Fibroblast of peridontal ligament (primary cell): ENCODE measurements at regions not wholly inside any gene's neighbourhood (a gene's known extent, or its start where the extent isn't known, plus 50 kb on each side); places are given as distances from the start of the nearest gene placed in this dataset.
A peak's percentile ranks its signal among the peaks of the same experiment; 100 is the strongest.

Experiments
- DNase-seq: peaks from one replicate; pipeline ENCODE4 v3.0.0-alpha.2; 2010; ENCODE audit errors: extremely low read depth

- DNase-seq, result no peak
Observed at GRCh38 chr16:66144641-66145040, 221.8 kb upstream of the CDH5 start.

DNA sequence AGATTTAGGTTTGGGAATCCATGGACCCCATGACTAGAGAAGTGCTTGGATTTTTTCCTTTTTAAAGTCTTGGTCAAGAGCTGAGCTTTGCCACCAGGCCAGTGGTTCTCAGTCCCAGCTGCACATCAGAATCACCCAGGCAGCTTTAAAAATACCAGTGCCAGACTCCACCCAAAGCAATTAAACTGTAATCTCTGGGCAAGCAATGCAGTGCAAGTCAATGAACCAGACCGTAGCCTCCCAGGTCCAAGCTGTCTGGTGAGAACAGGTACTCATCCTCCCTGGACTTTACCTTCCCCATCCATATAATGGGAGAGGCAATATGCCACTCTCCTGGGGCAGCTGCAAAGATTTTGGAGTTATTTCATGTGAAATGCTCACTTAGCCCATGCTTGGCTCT, 223.1 kb upstream of the CDH5 start:
- DNase-seq, result no peak

DNA sequence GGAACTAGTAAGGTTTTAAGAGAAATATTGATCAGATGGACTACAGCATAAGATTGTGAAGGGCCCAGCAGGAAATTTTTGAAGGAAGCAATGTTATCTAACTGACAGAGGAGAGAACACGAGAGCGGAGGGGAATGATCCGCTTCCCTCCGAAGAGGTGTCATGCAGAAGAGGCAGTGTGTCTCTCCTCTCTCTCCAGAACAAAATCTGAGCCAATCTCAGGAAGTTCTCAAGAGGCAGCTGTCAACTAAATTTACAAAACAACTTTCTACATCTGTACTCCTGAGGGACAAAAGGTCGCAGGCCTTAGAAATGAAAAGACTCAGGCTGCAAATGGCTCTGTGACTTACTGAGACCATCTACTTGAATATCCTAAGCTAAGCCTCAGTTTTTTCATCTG, 224.6 kb upstream of the CDH5 start:
- DNase-seq, result no peak

DNA sequence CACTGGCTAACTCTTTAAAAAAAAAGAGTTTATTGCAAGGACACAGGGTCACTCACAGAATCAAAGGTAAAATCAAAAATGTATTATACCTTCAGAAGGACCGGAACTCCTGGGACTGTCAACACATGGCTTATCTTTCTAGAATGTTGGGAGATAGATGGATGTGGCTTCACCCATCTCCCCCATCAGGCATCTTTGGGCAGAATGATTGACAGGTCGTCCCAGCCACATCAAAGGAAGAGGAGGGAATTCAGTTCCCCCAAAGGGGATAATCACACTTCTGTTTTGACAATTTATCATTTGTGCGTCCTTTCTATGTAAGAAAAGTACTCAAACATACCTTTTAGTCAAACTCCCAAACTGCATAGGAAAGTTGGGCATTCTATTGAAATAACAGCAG, 228.6 kb upstream of the CDH5 start:
- DNase-seq, result no peak

GRCh38 chr16:66136841-66137240, 229.7 kb upstream of the CDH5 start:
- no peak for DNase-seq

- DNase-seq, result no peak
Observed at GRCh38 chr16:66135838-66136237, 230.7 kb upstream of the CDH5 start.

DNA sequence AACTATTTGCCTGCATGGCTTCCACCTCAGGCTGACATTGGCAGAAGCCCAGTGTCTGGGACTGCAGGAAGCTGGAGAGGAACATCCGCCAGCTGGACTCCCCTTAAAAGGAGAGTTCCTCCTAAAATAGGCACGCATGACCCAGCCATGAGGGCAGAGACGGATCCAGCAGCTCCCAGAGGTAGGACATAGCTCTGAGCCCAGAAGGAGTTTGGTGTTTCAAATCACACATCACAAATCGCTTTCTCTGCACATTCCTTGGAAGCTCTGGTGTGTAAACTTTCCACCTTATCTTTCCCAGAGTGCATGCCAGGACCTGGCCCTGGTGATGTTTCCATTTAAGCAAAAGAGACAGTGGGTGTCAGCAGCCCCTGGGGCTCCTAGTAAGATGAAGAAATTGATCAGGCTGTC, 231.1 kb upstream of the CDH5 start:
- peak; percentile 14 for DNase-seq

DNA sequence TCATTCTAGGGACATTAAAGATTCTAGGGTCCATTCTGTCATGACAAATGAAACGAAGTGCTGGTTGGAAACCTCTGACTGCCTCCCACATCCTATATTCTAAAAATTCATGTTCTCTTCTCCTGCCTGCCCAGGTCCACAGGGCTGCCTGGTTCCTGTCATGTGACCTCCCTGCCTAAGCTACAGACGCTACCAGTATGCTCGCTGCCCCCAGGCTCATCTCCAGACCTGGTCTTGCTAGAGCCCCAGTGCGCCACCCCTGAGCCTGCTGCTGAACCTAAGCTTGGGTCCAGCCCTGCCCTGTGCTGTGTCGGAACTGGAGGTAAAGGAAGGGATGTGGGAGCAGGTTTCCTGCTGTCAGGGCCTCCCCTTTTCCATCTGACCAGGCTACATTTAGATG, 231.6 kb upstream of the CDH5 start:
- DNase-seq, result no peak

DNA sequence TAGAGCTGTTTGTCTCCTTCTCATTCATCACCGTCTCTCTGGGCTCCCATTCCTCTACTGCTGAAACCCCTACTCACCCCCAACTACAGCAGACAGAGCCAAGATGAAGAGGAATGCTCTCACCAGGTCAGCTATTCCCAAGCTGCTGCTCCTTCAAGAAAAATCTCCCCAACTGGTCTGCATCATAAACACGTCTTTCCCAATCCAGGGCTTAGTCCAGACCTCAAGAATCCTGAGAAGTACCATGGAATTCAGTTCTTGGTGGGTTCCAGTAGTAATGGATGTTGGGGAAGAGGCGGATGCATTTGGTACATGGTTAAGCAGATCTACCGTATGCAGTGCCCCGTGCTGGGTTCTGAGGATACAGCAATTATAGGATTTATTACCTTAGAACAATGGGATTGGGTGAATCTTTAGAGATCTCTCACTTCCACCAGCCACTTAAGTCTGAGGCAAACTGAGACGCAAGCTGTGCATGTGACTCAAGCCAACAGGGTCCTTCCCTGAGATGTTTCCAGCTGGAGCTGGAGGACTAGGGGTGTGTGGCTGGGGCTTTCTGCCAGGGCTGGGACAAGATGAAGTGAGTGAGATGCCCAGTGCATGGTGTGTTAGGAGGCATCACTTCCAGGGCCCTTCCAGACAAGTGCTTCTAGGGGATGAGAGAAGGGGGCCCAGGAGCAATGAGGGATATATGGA, 232.7 kb upstream of the CDH5 start:
- DNase-seq, result peak; percentile 69

DNA sequence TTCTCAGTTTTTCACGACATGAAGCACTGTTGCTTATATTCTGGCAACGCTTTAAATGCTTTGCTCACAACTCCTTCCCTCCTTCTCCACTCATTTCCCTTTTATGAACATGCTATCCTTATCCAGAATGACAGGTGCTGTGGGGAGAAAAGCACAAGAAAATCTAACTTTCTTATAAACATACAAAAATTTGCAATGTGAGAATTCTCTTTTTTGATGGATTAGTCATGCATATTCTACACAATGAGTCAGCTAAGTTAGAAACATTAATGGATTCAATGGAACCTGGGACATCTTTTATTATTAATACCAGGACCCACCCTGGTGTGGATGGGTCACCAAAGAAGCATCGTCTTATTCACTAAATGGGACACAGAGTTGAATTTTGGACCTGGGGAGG, 234.6 kb upstream of the CDH5 start:
- DNase-seq, result peak; percentile 42

GRCh38 chr16:66131156-66131807, 235.2 kb upstream of the CDH5 start:
- DNase-seq, result peak; percentile 30

DNA sequence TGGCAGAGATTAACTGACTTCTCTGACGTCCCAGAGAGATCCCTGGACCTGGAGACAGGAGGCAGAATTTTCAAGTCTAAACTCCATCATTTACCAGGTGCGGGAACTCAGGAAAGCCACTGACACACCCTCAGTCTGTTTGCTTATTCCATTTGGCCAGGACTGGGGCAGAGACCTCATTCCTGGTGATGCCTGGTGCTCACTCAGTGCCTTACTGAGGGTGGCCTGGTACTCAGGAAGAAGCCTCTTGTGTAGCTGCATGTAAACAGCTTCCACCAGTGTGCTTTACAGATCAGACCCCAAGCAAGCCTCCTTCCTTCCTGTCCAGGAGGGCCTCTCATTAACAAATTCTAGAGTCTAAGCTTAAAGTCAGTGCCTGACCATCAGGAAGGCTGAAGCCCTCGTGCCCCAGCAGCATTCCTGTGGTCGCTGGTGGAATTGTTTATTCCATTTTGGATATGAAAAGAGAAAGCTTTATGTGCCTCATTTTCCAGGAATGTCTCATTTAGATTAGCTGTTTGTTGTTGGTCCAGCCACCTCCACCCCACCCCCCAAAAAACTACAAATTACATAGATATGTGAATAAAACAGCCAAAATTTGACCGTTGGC, 236.1 kb upstream of the CDH5 start:
- peak; percentile 90 for DNase-seq

DNA sequence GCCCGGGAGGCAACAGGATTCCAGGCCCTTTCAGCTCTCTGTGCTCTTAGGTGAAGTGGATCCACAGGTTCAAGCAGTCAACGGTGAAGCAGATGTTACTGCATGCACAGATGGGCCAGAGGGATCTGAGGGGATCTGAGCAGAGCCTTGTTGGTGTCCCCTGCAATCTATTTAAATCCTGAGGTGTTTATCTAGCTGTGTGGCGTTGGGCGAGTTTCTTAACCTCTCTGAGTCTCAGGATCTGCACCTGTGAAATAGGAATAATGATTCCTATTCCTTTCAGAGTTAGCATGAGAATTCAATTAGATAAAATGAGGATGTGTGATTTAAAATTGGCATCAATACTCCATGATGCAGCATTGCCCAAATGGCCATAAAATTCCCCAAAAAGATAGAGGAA, 237.3 kb upstream of the CDH5 start:
- DNase-seq, result no peak

GRCh38 chr16:66128371-66128770, 238.1 kb upstream of the CDH5 start:
- no peak for DNase-seq

DNA sequence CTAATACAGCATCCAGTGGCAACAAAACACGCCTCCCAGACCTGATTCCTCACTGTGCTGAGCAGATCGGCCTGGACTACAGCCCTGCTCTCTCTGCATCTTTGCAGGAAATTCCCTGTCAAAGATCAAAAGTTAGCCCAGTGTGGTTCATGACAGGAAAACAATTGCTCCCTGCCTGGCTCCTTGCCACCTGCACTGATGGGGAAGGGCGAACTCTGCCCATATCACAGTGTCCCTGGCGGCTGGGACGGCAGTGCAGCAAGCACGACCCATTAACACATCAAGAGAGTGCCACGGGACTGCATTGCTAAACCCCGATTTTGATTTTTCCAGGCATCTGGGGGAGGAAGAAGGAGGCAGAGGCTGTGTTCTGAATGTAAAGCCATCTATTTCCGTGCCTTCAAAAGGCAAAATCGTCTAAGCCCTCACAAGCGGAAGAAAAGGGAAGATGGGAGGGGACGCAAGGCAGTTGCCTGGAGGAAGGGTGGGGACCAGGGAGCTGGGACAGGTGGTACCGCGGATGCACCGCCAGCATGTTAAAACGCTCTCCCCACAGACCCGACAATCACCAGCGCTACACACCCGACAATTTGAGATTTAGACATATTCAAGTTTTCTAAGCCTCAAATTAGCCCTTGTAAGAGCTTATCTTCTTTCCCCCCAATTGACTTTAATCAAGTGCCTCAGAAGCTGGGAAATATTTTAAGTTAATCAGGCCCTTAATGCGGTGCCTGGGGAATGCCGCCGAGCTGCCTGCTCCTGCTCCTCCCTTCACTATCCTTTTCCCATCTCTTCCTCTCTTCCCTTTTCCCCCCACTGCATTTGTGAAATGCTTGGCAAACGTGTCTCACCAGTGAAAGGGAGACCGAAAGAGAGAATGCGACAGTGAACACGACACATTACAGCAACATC, 238.8 kb upstream of the CDH5 start:
- DNase-seq, result no peak

GRCh38 chr16:66121466-66121865, 245.0 kb upstream of the CDH5 start:
- DNase-seq, result peak; percentile 61

- DNase-seq, result no peak
Observed at GRCh38 chr16:66120656-66121055, 245.8 kb upstream of the CDH5 start.

DNA sequence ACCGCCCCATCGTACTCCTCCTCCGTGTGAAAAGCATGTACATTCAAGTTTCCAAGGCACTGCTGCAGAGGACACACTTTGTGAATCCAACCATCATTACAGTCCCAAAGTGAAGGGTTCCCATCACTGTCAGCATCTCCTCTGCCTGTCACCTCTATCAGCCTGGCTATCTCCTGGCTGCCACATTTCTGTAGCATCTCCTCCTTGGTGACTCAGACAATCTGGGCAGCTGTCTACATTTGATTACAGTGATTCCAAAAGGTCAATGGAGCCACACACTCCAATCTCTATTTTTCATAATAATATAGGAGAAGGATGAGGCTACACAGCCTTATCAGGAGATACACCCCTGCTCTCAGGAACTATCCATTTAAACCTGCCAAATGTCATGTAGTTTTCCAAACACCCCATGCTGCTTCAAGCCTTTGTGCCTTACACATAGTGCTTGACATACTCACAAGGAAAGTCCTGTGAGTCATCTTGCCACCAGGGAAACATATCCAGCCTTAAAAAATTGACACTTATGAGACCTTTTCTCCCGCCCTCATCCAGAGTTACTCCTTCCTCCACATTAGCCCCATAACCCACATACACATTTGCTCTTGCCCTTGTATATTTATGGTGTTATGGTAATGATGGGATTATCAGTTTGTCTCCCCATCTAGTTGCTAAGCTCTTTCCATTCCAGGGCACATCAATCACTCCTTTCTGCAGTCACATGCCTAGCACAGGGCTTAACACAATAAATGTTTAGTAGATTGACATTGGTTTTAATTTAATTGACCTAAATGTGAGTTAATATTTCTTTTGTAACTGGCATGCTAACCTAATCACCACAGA, 250.1 kb upstream of the CDH5 start:
- peak; percentile 46 for DNase-seq

GRCh38 chr16:66115373-66115772, 251.1 kb upstream of the CDH5 start:
- DNase-seq, result no peak

DNA sequence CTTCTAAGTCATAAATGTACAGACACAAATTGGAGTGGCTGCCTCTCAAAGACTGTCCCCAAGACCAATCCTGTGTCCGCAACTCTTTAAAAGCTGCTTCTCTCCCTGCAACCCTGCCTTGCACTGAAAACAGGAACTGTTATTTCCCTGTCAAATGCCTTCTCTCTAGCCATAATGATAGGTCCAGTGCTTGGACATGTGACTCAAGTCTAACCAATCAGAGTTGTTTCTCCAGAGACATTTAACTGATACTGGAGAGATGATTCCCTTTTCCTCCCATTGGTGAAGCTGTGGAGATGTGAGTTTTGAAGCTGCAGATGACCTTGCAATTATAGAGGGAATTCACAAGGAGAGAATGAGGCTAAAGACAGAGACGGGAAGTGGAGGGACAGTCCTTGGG, 253.3 kb upstream of the CDH5 start:
- no peak for DNase-seq

GRCh38 chr16:66109677-66110076, 256.8 kb upstream of the CDH5 start:
- DNase-seq, result no peak
